ENCODE measurements at regions not wholly inside any gene's neighbourhood (a gene's known extent, or its start where the extent isn't known, plus 50 kb on each side); places are given as distances from the start of the nearest gene placed in this dataset.
"Not testable (repeated sequence)": the region's sequence is repeated elsewhere in the genome, so short reads cannot be mapped to it uniquely, and the experiment has no call there.

GRCh38 chr10:8128511-8128910, 74.0 kb downstream of the GATA3 start:
- ATAC-seq (ENCODE audit: poor library complexity) (no peak), DNase-seq (no peak)
- intact Hi-C loops (cut with DNase I), result no loop called here

GRCh38 chr10:8129438-8129837, 75.0 kb downstream of the GATA3 start:
- ATAC-seq (ENCODE audit: poor library complexity), result no peak
- intact Hi-C loops (cut with DNase I), result no loop called here

GRCh38 chr10:8130973-8131911, 76.8 kb downstream of the GATA3 start:
- ATAC-seq (ENCODE audit: poor library complexity), result no peak
- intact Hi-C loops (cut with DNase I), result no loop called here

More at GRCh38 chr10:8129438-8129837, 75.0 kb downstream of the GATA3 start:
- no peak for DNase-seq

DNA sequence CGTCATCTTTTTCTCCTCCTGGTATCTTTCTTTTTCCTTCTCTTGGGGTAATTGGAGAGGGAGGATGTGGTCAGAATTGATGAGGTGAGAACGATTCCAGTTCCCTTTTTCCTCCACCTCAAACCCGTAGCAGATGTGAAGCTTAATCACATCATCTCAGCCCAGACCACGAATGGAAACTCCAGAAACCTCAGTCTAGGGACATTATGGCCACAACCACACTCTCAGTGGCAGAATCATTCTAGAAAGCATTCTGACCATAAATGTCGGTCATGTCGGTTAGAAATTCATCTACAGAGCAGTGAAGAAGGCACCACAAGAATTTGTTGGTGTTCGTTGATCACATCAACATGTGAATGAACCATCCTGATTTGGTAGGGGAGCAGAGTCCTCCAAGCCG, 78.7 kb downstream of the GATA3 start:
- DNase-seq (no peak), ATAC-seq (ENCODE audit: poor library complexity) (no peak)
- intact Hi-C loops (cut with DNase I), result no loop called here

More at GRCh38 chr10:8130973-8131911, 76.8 kb downstream of the GATA3 start:
- DNase-seq, result no peak

GRCh38 chr10:8136736-8137135, 82.2 kb downstream of the GATA3 start:
- ATAC-seq (ENCODE audit: poor library complexity), result no peak
- no peak for DNase-seq
- intact Hi-C loops (cut with DNase I), result no loop called here

- no peak for ATAC-seq (ENCODE audit: poor library complexity)
- DNase-seq, result no peak
- intact Hi-C loops (cut with DNase I), result no loop called here
These were observed 82.8 kb downstream of the GATA3 start for GRCh38 chr10:8137272-8137681.

- intact Hi-C loops (cut with DNase I), result no loop called here
- DNase-seq (no peak), ATAC-seq (ENCODE audit: poor library complexity) (no peak)
These were observed 83.2 kb downstream of the GATA3 start for GRCh38 chr10:8137726-8138125.

- ATAC-seq (ENCODE audit: poor library complexity), result no peak
- DNase-seq, result no peak
- intact Hi-C loops (cut with DNase I), result no loop called here
These were observed 84.0 kb downstream of the GATA3 start for GRCh38 chr10:8138471-8138870.

- ATAC-seq (ENCODE audit: poor library complexity) (no peak), DNase-seq (no peak)
- intact Hi-C loops (cut with DNase I), result no loop called here
These were observed 90.0 kb downstream of the GATA3 start for GRCh38 chr10:8144496-8144895.

DNA sequence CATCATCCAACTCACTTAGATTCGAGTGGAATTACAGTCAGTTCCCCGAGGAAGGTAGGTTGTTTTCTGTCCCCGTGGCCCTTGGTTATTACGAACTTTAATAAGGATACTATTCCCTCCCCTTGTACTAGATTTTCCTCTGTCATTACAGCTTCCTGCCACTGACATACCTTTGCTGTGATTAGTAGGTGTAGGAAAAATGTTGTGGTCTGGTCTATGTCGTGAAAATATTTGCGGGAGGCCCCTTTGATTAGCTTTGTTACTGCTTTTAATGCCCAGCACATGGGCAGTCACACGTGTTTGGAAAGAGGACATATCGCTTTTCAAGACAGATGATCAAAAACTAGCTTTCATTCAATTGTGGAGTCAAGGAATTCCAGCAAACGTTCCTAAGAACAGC, 92.2 kb downstream of the GATA3 start:
- intact Hi-C loops (cut with DNase I), result no loop called here
- no peak for DNase-seq
- no peak for ATAC-seq (ENCODE audit: poor library complexity)

DNA sequence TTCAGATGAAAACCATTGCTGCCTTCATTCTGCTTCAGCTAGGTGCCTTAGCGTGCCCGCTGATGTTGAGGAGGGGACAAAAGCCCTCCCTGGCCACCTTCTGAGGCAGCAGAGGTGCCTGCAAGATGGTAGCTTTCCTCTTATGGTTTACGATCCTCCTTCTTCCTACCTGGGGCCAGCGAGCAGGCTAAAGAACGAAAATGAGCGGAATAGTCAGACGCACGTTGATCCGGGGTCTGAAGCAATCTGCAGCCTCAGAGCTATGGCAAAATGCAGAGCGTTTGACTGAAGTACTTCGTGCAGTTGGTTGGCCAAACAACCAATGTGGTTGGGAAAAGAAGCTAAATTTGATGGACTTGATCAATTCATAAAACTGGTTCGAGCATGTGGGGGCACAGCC, 95.5 kb downstream of the GATA3 start:
- intact Hi-C loops (cut with DNase I), result no loop called here
- no peak for ATAC-seq (ENCODE audit: poor library complexity)
- no peak for DNase-seq

- intact Hi-C loops (cut with DNase I), result no loop called here
- ATAC-seq (ENCODE audit: poor library complexity) (no peak), DNase-seq (no peak)
These were observed 96.0 kb downstream of the GATA3 start for GRCh38 chr10:8150401-8150905.

GRCh38 chr10:8151086-8151485, 96.6 kb downstream of the GATA3 start:
- ATAC-seq (ENCODE audit: poor library complexity), result no peak
- intact Hi-C loops (cut with DNase I), result no loop called here
- DNase-seq, result no peak

DNA sequence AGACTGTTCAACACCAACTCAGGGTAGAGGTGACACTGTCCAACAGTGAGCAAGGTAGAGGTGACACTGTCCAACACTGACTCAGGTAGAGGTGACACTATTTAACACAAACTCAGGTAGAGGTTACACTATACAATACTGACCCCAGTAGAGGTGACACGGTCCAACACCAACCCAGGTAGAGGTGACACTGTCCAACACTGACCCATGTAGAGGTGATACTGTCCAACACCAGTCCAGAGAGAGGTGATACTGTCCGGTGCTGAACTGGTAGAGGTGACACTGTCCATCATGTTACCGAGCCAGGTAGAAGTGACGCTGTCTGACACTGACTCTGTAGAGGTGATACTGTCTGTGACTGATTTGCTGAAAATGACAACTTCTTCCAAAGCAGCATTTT, 102.4 kb downstream of the GATA3 start:
- no peak for DNase-seq
- intact Hi-C loops (cut with DNase I), result no loop called here
- ATAC-seq (ENCODE audit: poor library complexity), result no peak

GRCh38 chr10:8158193-8159071, 103.9 kb downstream of the GATA3 start:
- intact Hi-C loops (cut with DNase I), result no loop called here
- no peak for DNase-seq
- ATAC-seq (ENCODE audit: poor library complexity), result no peak

DNA sequence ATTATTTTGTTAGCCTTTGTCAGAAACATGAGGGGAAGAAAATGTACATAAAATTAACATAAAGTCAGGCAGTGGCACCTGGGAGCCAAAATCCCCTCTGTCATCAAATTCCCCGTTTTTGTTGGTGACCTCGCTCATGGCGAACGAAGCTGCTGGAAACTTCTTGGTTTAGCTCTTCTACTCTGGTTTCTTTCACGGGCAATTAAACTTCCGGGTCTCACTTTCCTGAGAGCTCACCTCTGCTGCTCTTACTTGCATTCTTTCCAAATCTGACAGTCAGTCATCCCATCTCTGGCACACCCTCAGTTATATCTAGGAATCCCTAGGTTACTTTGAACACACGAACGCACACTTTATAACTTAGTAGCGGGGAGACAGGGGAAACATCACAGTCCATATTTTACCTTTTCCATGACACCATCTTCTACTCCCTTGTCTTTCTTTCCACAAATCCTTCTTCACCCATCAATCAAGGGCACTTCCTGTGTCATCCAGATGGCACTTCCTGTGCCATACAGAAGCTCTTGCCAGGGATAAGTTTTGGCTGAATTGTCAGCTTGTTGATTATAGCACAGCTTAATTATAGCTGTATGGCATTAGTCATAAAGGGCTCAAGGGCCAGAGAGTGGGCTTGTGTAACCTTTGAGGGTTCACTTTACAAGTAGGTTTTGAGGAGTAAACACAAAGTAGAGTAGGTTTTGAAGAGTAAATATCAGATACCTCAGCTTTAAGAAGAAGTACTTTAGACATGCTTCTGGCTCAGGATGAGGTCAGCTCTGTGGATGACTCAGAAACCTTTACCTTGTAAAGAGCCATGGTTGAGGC, 105.1 kb downstream of the GATA3 start:
- no peak for DNase-seq
- intact Hi-C loops (cut with DNase I), result no loop called here
- ATAC-seq (ENCODE audit: poor library complexity), result no peak

GRCh38 chr10:8163824-8164223, 109.3 kb downstream of the GATA3 start:
- intact Hi-C loops (cut with DNase I), result no loop called here
- DNase-seq (no peak), ATAC-seq (ENCODE audit: poor library complexity) (no peak)

DNA sequence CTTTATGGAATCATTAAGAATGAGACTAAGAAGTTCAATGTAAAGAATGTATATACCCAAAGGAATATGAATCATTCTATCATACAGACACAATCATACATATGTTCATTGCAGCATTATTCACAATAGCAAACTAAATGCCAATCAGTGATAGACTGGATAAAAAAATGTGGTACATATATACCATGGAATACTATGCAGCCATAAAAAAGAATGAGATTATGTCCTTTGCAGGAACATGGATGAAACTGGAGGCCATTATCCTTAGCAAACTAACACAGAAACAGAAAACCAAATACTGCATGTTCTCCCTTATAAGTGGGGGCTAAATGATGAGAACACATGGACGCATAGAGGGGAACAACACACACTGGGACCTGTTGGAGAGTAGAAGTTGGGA, 110.2 kb downstream of the GATA3 start:
- DNase-seq; ATAC-seq (ENCODE audit: poor library complexity); intact Hi-C loops (cut with DNase I): not testable (repeated sequence)

GRCh38 chr10:8168836-8169235, 114.3 kb downstream of the GATA3 start:
- DNase-seq, result no peak
- intact Hi-C loops (cut with DNase I), result no loop called here
- ATAC-seq (ENCODE audit: poor library complexity), result no peak
